Midbrain (tissue), 1 donor: ENCODE measurements at regions not wholly inside any gene's neighbourhood (a gene's known extent, or its start where the extent isn't known, plus 50 kb on each side); places are given as distances from the start of the nearest gene placed in this dataset.

Experiments used
- DNase-seq: peaks from one replicate; lab custom pipeline; 2025; lab: John Stamatoyannopoulos, UW

DNA sequence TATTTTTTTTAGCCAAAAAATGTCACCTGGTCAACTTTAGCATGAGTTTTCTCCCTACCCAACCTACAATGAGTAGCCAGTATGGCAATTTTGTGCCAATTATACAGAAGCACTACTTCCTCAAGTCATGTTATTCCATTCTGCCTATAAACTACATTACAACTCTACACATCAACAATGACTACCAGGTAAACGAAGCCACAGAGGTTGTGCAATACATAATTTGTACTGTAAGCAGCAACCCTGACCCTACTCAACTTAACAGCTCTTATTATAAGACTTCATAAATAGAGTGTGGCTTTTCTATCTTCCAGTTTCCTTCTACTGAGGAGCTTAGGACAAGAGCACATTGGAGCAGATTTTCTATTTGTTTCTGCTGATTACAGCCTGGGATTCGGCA is 160.5 kb downstream of the HS3ST1 start:
- no peak for DNase-seq

DNA sequence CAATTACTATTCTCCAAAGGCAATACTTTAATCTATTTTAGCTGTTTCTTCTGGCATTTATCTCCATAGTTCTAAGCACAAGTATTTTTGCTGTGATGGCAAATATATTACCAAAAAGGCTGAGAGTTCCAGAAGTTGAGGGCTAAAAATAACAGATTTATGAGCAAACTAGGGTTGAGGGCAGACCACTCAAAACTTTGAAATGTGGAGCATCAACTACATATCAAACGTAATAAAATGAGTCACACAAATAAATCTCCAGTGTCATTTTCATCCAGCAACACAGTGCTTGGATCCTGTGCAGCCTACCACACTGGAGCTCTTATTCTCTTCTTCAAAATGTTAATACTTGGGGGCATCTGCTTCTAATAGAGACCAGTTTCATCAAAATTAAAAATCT is 163.9 kb downstream of the HS3ST1 start:
- no peak for DNase-seq

DNA sequence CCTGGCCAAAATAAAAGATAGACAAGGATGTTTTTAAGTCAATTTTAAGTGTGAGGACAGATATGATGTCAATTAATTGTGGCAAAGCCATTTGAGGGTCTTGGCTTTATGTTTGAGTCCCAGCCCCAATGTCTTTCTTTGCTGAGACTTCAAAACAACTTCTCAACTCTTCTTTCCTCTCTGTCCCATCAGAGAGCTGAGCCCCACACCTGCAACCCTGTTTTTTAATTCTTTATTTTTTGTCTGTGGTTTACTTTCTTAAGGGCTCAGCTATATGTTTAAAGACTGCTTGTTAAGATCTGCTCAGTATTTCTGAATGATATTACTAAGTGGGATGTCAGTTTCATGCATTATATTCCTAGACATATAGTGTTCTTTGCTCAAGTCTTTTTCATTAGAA is 164.3 kb downstream of the HS3ST1 start:
- no peak for DNase-seq

DNA sequence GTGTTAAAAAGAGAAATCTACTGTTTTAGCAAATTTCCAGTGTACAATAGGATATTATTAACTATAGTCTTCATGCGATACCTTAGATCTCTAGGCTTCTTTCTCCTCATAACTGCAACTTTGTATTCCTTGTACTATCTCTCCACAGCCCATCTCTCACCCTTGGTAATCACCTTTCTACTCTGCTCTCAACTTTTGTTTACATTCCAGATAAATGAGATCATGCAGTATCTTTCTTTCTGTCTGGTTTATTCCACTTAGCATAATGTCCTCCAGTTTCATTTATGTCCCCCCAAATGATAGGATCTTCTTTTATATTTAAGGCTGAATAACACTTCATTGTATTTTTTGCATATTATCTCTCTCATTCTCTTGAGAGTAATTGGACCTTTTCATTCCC is 165.5 kb downstream of the HS3ST1 start:
- DNase-seq: no peak

DNA sequence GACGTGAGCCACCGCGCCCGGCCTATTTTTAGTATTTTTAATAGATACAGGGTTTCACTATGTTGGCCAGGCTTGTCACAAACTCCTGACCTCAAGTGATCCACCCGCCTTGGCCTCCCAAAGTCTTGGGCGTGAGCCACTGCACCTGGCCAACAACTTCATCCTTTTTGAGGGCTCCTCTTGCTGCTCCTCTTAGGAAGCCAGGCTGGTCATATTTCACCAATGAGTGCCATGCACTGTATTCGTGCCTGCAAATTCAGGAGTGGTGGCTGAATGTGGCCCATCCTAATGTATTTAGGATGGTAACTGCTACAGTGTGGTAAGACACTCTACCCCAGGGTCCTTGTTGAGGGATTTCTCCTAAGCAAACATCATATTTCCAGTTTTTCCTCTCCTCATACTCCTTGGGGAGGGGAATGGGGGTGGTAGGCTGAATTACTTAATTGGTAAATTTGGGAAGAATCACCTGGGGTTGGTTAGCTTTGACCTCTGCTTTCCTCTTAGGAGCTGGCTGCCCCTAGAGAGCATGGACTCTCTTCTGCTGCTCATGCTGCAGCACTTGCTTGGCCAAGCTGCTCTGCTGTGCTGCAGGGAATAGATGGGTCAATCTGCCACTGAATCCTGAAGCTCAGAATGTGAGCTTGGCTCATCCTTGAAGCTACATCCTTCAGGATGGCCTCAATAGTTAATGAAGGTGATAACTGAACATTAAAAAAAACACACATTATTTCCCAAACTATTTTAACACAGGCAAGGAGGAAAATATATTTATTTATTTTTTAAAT is 167.4 kb downstream of the HS3ST1 start:
- no peak for DNase-seq

DNA sequence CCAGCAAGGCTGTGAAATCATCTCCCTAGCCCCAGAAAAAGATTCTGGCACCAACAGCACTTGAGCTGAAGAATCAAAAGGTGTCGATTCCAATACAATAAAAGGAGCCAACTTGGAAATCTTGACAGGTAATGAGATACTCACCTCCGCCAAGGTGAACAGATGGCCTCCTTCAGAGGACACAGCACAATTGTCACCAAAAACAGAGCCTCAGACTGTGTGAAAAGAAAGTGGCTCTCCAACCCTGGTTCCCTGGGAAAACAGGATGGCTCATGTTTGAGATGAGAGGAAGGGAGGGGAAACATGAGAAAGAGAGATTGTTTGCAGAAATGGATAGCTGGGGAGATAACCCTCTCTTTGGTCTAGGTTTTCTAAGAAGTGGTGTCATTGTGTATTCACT is 168.9 kb downstream of the HS3ST1 start:
- DNase-seq: no peak

DNA sequence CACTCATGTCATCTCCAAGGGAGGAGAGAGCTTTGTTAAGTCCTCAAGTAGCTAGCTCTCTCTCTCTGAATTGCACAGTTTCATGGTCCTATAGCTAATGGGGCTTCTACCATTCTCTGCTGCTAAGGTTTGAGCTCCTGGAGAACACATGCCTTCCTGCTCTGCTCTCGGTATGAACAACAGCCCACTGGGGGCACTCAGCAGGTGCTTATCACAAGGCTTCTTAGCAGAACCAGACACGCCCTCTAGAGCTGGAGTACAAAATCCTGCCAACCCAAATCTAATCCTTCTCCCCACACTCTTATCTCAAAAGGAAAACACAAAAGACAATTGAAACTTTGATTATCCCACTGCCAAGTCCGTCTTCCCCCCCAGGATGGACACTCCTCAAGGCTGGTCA is 176.5 kb downstream of the HS3ST1 start:
- DNase-seq: no peak

DNA sequence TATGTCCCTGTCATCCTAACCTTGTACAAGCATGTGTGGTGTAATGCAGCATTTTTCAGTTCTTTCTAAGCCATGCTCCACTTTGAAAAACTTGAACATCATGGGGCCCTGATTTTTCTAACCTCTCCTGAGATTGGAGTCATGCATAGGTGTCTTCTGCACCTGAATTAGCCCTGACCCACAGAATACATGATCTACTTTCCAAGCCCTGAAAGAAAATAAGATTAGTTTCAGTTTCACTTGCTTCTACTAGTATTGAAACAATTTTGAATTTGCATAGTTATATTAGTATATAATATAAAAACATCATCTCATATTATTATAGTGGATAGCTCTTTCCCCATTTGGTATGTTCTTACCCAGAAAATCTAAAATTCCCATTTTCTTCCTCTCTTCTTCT is 178.2 kb downstream of the HS3ST1 start:
- no peak for DNase-seq

DNA sequence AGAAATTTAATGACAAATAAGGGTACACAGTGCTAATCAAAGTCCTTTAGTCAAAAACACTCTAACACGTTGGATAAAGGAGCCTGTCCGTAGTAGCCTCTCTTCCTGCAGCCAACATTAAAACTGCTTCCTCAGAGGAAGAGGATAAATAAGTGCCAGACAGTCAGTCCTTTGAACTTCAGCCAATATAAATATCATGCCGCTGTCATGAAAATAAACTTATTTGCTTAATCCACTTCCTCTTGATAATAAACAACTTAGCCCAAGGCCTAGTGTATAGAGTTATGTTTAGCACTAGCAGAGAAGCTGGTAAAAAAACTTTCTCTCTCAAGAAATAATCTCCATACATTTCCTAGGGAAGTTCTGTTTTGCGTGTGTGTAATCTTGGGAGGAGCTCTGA is 196.7 kb downstream of the HS3ST1 start:
- DNase-seq: no peak

DNA sequence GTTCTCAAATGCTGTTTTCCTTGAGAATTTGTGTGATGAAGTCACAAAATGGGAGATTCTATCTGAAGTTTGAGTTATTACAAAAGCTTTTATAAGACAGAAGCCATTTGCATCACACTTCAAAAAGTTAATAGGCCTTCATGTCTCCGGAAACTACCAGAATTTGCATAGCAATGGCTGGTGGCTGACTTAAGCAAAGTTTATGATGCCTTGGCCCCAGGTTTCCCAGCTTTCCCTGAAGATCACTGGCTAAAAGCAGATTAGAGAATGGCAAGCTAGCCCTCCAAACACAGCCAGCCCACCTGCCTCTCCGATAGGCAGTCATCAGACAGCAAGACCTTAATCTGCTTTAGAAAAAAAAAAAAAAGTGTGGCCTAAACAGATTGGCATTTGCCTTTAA is 197.8 kb downstream of the HS3ST1 start:
- no peak for DNase-seq

DNA sequence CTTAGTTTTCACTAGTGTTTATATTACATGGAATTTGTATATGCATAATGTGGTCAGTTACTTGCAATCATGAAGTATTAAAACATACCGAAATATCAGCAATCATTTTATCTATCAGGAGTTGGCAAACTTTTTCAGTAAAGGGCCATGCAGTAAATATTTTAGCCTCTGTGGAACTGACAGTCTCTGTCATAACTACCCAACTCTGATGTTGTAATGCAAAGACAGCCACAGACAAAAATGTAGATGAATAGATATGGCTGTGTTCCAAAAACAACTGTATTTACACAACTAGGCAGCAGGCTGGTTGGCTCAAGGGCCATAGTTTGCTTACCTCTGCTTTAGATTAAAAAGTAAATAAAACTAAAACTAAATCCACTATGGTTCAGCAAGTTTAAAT is 200.2 kb downstream of the HS3ST1 start:
- DNase-seq: no peak

DNA sequence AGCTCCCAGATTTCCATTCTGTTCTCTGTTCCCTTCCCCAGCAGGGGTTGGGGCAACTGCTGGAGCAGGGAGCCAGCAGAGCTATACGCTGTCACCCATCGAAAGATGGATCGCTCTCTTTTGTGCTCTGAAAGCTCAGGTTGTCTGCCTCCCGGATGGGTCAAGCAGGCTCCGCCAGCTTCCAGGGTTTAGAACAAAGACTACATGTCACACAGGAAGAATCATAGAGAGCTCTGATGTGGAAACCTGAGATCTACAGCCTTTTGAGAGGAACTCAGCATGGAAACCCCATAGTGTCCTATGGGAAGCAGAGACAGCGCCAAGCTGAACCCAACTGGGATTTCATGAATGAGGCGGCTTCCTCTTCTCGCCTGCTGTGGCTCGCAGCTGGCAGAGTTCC is 205.4 kb downstream of the HS3ST1 start:
- no peak for DNase-seq

DNA sequence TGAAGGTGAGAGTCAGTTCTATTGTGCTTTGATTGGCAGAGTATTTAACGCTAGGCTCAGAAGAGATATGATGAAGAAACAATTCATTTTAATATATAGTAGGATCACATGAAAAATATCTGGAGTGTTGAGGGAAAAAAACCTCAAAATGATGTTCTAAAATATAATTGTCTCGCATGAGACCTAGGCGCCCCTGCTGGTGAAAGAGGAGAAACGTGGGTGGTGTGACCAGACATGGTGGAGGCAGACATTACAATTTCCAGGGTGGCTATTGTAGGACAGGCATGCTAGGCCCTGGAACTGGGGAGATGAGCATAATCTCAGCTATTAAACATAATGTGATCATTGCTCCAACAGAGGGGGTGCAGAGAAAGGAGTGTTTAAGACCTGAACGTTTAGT is 210.0 kb downstream of the HS3ST1 start:
- no peak for DNase-seq

DNA sequence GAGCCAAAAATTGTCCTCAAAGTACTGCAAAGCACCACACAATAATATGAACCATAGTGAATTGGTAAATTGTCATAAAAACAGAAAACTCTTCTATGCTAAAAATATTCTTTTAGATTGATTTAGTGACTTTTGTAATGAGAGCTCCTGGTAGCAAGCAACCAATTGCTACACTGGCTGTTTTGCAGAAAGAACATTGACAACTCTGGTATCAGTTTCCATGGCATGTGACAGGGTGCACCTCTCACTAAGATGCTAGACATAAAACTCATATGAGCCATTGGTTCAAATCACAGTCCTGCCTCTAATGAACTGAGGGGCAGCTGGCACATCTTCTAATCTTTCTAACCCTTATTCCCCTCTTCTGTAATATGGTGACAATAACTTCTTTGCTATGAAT is 212.2 kb downstream of the HS3ST1 start:
- no peak for DNase-seq

DNA sequence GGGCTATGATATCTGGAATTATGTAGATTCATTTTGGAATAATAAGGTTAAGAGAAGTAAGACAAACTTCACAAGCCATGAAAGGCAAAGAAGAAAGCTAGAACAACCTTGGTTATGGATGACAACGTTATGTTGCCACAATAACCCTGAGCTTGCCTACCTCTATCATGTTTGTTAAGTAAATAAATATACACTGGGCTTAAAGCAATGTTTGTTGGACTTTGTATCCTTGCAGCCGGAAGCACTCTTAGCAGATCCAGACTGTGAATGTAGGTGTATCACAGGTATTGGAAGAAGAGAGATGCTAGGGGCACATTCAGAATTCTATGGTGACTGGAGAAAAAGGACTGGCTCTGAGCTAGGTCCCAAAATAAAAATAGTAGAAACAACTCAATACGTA is 214.4 kb downstream of the HS3ST1 start:
- no peak for DNase-seq

DNA sequence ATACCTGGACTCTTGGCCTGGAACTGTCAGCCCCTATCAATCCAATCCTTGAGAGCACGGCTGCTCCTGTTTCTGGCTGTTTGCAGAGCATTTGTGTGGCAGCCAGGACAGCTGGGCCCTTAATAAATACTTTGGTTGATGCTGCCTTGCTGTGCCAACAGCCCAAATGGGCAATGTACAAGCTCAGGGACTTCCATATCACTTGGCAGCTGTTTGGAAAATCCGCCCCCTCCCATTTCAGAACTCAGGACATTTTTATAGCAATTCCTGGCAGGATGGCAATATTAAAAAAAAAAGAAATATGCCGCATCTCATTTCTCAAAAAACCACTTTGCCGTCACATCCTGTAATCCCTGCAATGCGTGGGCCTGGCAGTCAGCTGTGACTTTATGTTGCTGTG is 218.9 kb downstream of the HS3ST1 start:
- DNase-seq: no peak

DNA sequence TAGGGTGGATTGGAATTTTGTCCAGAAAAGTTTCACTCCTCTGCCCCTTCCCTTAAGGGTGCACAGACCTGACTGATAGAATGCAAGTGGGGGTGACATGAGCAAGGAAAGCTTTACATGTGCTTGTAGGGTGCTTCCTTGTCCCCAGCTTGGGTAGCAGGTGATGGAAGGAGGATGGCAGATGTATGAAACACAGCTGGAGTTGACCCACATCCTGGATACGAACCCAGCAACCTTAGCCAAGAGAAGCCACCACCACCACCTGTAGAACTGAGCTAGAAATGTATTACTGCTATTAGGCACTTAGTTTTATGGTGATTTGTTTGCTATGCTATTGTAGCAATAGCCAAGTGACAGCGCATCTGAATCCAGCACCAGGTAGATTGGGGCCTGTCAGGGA is 227.4 kb downstream of the HS3ST1 start:
- no peak for DNase-seq

DNA sequence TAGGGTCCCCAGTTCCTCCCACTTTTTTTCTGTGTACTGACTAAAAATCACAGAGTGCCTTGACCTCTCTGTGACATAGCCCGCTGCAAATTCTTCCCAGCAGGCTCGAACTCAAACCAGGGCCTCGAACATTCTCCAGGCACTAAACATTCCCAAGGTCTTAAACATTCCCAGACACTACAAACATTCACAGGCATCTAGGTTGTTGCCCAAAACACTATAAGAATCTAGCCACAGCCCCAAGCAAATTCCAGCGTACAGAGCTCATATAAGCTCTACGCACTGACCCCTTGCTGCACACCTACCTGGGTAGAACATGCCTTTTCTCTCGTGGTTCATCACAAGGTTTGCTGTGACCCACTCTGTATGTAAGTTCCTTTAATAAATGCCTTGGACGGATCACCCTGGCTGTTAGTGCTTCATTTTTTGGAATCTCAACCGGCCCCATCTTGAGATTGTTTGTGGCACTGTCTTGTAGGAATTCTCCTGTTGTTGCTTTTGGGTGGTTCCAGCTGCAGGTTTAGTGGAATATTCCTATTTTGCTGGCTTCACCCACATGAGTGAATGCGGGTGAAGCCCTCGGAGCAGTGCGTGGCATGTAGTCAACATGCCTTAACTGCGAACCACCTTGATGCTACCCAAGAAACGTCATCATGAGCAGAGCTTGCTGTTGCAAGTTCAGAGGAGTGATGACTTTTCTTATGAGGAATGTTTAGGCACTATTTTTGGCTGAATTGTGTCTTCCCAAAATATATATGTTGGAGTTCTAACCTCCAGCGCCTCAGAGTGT is 230.0 kb downstream of the HS3ST1 start:
- DNase-seq: no peak

DNA sequence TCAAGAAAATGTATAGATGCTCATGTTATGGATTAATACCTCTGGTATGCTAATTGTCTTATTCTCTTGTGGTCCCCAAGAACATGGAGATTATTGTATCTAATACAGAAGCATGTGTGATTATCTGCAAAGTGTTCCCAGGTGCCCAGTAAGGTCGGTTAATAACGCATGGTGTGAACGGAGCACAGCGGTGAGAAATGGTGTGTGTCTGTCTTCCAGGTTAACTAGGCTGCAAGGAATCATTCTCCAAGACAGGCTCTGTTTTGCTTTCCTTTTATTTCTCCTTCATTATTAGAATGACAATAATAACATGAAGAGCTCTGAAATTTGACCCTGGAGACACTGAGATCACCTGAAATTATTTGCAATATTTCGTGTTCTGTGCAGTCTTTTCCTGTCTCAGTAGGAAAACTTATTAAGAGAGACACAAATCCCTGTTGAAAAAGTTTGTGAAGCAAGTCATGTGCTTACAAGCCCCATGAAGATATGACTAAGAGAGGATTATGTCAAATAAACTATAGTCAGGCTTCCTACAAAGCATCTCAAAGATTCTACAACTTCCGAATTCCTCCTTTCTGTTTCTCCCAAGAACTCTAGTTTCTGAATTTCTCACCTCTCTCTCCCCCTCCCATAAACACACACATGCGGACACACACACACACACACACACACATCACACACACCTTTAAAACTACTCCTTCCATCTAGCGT is 230.9 kb downstream of the HS3ST1 start:
- no peak for DNase-seq

DNA sequence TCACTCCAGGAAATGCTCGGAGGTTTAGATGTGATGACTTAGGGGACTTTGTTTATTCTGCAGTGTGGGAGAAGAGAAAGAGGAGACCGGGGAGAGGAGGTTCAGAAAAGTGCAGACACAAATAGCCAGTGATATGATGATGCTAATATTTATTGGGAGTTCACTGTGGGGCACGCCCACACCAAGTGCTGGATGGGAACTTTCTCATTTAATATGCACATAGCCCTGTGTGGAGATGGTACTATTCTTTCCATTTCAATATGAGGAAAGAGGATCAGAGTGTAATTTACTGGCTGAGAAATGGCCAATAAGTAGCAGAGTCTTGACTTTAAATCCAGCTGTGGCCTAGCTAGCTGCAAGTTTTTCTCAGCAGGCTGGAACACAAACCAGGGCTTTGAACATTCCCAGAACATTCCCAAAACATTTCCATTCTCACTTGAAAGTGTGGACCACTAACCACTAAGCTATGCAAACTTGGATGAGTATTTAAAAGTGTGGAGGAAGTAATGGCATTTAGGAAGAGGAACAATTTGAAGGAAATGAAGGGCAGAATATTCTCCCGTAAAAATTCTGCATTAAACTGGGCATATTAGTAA is 231.7 kb downstream of the HS3ST1 start:
- DNase-seq: no peak

DNA sequence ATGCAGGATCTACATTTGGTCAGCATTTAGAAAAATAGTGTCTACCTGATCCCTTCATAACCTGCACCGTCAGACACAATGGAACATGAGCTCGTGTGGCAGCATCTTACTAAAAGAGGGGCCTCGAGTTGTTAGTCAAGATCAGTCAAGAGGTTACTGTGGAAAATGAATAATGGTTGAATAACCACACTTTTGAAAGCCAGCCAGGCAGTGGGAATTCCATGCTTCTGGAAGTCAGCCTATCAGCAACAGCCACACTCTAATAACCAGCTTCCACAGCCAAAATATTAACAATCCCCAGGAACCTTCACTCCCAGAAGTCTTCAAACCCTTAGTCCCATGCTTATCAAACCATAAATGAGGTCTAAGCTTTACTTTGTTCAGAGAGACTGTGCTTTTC is 234.3 kb downstream of the HS3ST1 start:
- DNase-seq: no peak

DNA sequence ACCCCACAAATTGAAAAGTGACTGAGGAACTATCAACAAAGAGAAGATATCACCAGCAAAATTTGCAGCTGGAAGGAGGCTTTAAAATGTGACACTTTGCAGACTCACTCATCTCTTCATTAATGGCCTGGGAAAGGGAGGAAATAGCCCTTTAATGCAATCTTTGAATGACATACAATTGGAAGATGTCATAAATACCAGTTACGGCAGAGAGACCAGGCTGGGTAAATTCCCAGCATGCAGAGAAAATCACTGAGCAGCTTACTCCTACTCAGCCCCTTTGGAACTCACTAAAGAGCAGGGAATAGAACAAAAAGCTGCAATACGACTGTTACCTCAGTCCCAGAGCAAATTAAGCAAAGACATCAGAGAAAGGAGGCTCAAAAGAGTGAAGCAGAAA is 238.9 kb downstream of the HS3ST1 start:
- no peak for DNase-seq

DNA sequence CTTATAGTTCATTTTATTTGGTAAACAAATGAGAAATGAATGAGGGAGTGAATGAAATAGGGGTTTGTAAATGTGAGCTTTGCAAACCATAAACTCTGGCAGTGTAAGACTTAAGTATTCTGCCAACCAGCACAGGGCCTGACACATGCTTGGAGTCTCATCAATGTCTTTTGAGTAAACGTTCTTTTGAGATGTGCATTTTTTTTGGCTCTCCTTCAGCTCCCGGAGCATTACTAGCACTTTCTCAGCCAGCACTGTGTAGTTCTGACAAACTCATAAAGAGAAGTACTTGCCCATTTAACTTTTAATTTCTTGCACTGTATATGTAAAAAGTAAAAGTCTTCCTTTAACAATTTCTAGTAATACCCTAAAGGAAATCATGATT is 245.3 kb downstream of the HS3ST1 start:
- no peak for DNase-seq
